Skeletal muscle tissue (tissue), 3 donors: ENCODE measurements at regions not wholly inside any gene's neighbourhood (a gene's known extent, or its start where the extent isn't known, plus 50 kb on each side); places are given as distances from the start of the nearest gene placed in this dataset.
"Not testable (repeated sequence)": the region's sequence is repeated elsewhere in the genome, so short reads cannot be mapped to it uniquely, and the experiment has no call there.

Experiments used
- H3K27ac ChIP-seq: one replicate; pipeline ENCODE4 v1.7.0; 2013; ENCODE audit warnings: mild to moderate bottlenecking, low read depth, low read length, inconsistent platforms
- H3K27me3 ChIP-seq, 3 donors: one replicate each; pipeline ENCODE4 v1.7.0; 2013; ENCODE audit warnings: low read length in 3 of 3; ENCODE audit not compliant: control insufficient read depth in 3 of 3, insufficient read depth in 3 of 3
- H3K36me3 ChIP-seq, 3 donors: one replicate each; pipeline ENCODE4 v1.7.0; 2013; ENCODE audit warnings: low read length in 3 of 3; ENCODE audit not compliant: control insufficient read depth in 3 of 3, insufficient read depth in 3 of 3
- H3K4me1 ChIP-seq, 3 donors: one replicate each; pipeline ENCODE4 v1.7.0; 2013; ENCODE audit warnings: low read length in 3 of 3, mild to moderate bottlenecking in 3 of 3; ENCODE audit not compliant: control insufficient read depth in 3 of 3, insufficient read depth in 3 of 3
- H3K4me3 ChIP-seq, 3 donors: one replicate each; pipeline ENCODE4 v1.7.0; 2013; ENCODE audit warnings: low read length in 3 of 3
- H3K9ac ChIP-seq, 3 donors: one replicate each; pipeline ENCODE4 v1.7.0; 2013; ENCODE audit warnings: low read length in 3 of 3, mild to moderate bottlenecking in 3 of 3, moderate library complexity in 2 of 3, low read depth in 1 of 3
- H3K9me3 ChIP-seq, 3 donors: one replicate each; pipeline ENCODE4 v1.7.0; 2013; ENCODE audit warnings: low read length in 3 of 3; ENCODE audit not compliant: control insufficient read depth in 3 of 3
- donor health status: Osteomylitis.

GRCh38 chr10:5285186-5285585, 79.6 kb upstream of the UCN3 start:
- H3K27me3 ChIP-seq = peaks cover 0 to 4% (median 0%) of the 10 kb centered on the region in 3 donors
- no peaks in the 10 kb centered on the region for H3K9me3 ChIP-seq
- H3K36me3 ChIP-seq = no peaks in the 10 kb centered on the region
- peaks cover 3 to 10% (median 7%) of the 10 kb centered on the region in 3 donors for H3K4me1 ChIP-seq
- no peak overlapping the region for H3K27ac ChIP-seq
- H3K4me3 ChIP-seq = no peak overlapping the region
- H3K9ac ChIP-seq = no peak overlapping the region

- Histone ChIP-seq H3K9me3 (no peaks in the 10 kb centered on the region), H3K27me3 (peaks cover 0 to 4% (median 0%) of the 10 kb centered on the region in 3 donors), H3K27ac (no peak overlapping the region), H3K4me3 (no peak overlapping the region), H3K36me3 (no peaks in the 10 kb centered on the region), H3K9ac (no peak overlapping the region), H3K4me1 (peaks cover 3 to 17% (median 15%) of the 10 kb centered on the region in 3 donors)
Measured at GRCh38 chr10:5288359-5288758, 76.4 kb upstream of the UCN3 start.

GRCh38 chr10:5289228-5289627, 75.5 kb upstream of the UCN3 start:
- not testable (repeated sequence) for H3K9me3 ChIP-seq, H3K36me3 ChIP-seq, H3K9ac ChIP-seq, H3K27me3 ChIP-seq, H3K27ac ChIP-seq, H3K4me3 ChIP-seq
- peaks cover 6 to 11% (median 10%) of the 10 kb centered on the region in 3 donors for H3K4me1 ChIP-seq

- no peaks in the 10 kb centered on the region for H3K36me3 ChIP-seq
- H3K4me1 ChIP-seq = peaks cover 9 to 14% (median 11%) of the 10 kb centered on the region in 3 donors
- H3K9ac ChIP-seq = no peak overlapping the region
- H3K27ac ChIP-seq = peak overlapping the region; percentile 62
- H3K27me3 ChIP-seq = no peaks in the 10 kb centered on the region
- H3K4me3 ChIP-seq = no peak overlapping the region
- no peaks in the 10 kb centered on the region for H3K9me3 ChIP-seq
Measured at GRCh38 chr10:5291501-5292195, 73.1 kb upstream of the UCN3 start.

GRCh38 chr10:5292196-5292735, 72.5 kb upstream of the UCN3 start:
- no peaks in the 10 kb centered on the region for H3K9me3 ChIP-seq
- peak overlapping the region in 1 of 3 donors; percentile 45 for H3K4me3 ChIP-seq
- H3K9ac ChIP-seq = no peak overlapping the region
- peaks cover 9 to 14% (median 11%) of the 10 kb centered on the region in 3 donors for H3K4me1 ChIP-seq
- no peaks in the 10 kb centered on the region for H3K36me3 ChIP-seq
- peak overlapping the region; percentile 62 for H3K27ac ChIP-seq
- H3K27me3 ChIP-seq = no peaks in the 10 kb centered on the region

GRCh38 chr10:5292970-5293369, 71.8 kb upstream of the UCN3 start:
- H3K27ac ChIP-seq, H3K36me3 ChIP-seq, H3K9me3 ChIP-seq, H3K27me3 ChIP-seq, H3K4me3 ChIP-seq, H3K9ac ChIP-seq: not testable (repeated sequence)
- peaks cover 9 to 14% (median 13%) of the 10 kb centered on the region in 3 donors for H3K4me1 ChIP-seq

GRCh38 chr10:5293691-5294550, 70.8 kb upstream of the UCN3 start:
- no peak overlapping the region for H3K9ac ChIP-seq
- H3K4me1 ChIP-seq = peaks cover 9 to 16% (median 14%) of the 10 kb centered on the region in 3 donors
- H3K4me3 ChIP-seq = no peak overlapping the region

GRCh38 chr10:5297466-5297865, 67.3 kb upstream of the UCN3 start:
- H3K27me3 ChIP-seq = no peaks in the 10 kb centered on the region
- peaks cover 0 to 16% (median 5%) of the 10 kb centered on the region in 3 donors for H3K4me1 ChIP-seq
- no peak overlapping the region for H3K9ac ChIP-seq
- H3K36me3 ChIP-seq = no peaks in the 10 kb centered on the region
- H3K4me3 ChIP-seq = no peak overlapping the region
- no peak overlapping the region for H3K27ac ChIP-seq
- no peaks in the 10 kb centered on the region for H3K9me3 ChIP-seq

More at GRCh38 chr10:5293691-5294550, 70.8 kb upstream of the UCN3 start:
- Histone ChIP-seq H3K9me3 (no peaks in the 10 kb centered on the region), H3K36me3 (no peaks in the 10 kb centered on the region), H3K27me3 (no peaks in the 10 kb centered on the region), H3K27ac (no peak overlapping the region)

GRCh38 chr10:5297996-5298395, 66.8 kb upstream of the UCN3 start:
- Histone ChIP-seq H3K4me1 (peaks cover 0 to 16% (median 5%) of the 10 kb centered on the region in 3 donors), H3K27ac (no peak overlapping the region)

GRCh38 chr10:5299950-5300349, 64.8 kb upstream of the UCN3 start:
- H3K4me1 ChIP-seq = peaks cover 0 to 11% (median 5%) of the 10 kb centered on the region in 3 donors
- no peak overlapping the region for H3K9ac ChIP-seq
- H3K27ac ChIP-seq = no peak overlapping the region
- H3K9me3 ChIP-seq = no peaks in the 10 kb centered on the region
- no peak overlapping the region for H3K4me3 ChIP-seq
- no peaks in the 10 kb centered on the region for H3K27me3 ChIP-seq
- H3K36me3 ChIP-seq = no peaks in the 10 kb centered on the region

More at GRCh38 chr10:5297996-5298395, 66.8 kb upstream of the UCN3 start:
- Histone ChIP-seq H3K9me3 (no peaks in the 10 kb centered on the region), H3K9ac (no peak overlapping the region), H3K36me3 (no peaks in the 10 kb centered on the region), H3K27me3 (no peaks in the 10 kb centered on the region), H3K4me3 (no peak overlapping the region)
